ENCODE measurements at regions not wholly inside any gene's neighbourhood (a gene's known extent, or its start where the extent isn't known, plus 50 kb on each side); places are given as distances from the start of the nearest gene placed in this dataset.

- no peaks in the 10 kb centered on the region for H3K9me2 ChIP-seq
- H3K79me2 ChIP-seq (ENCODE audit: insufficient read depth): no peaks in the 10 kb centered on the region
- H3K4me3 ChIP-seq (ENCODE audit: low read depth in 2 of 2, low read length in 1 of 2): no peak overlapping the region
- POLR2A ChIA-PET: no interaction called here
- no peaks in the 10 kb centered on the region for H4K20me1 ChIP-seq (ENCODE audit: insufficient read depth)
- WGBS (ENCODE audit: low lambda C conversion rate): 22% methylated on average over 3 of the region's 3 CpGs
- H3K9me3 ChIP-seq: no peaks in the 10 kb centered on the region
- no peak overlapping the region for H3K27ac ChIP-seq (ENCODE audit: low read depth in 2 of 2, low read length in 1 of 2)
- CTCF ChIA-PET: no interaction called here
- no peak overlapping the region for H3K9ac ChIP-seq
- TF ChIP-seq FOXJ3 (CRISPR knock-in tag; IDR thresholded peaks at IDR 0.05) (no peak), NRF1 (IDR thresholded peaks at IDR 0.05; ENCODE audit: low read depth, low read length) (no peak), FOXM1 (IDR thresholded peaks at IDR 0.05; ENCODE audit: low read depth) (no peak), TAF1 (IDR thresholded peaks at IDR 0.05; ENCODE audit: borderline replicate concordance, low read depth, low read length) (no peak), MEF2A (IDR thresholded peaks at IDR 0.05; ENCODE audit: borderline replicate concordance, low read depth) (no peak), JUND (IDR thresholded peaks at IDR 0.05) (no peak), RXRA (IDR thresholded peaks at IDR 0.05; ENCODE audit: borderline replicate concordance, low read depth) (no peak), RFX5 (IDR thresholded peaks at IDR 0.05; ENCODE audit: low read length) (no peak), NFIC (IDR thresholded peaks at IDR 0.05; ENCODE audit: borderline replicate concordance) (no peak), RAD21 (IDR thresholded peaks at IDR 0.05; ENCODE audit: low read length) (no peak), CHD2 (IDR thresholded peaks at IDR 0.05; ENCODE audit: low read length, partially characterized antibody) (no peak), GATA2 (CRISPR knock-in tag; IDR thresholded peaks at IDR 0.05) (no peak), IRF3 (IDR thresholded peaks at IDR 0.05; ENCODE audit: low read depth, low read length) (no peak), POLR2AphosphoS5 (IDR thresholded peaks at IDR 0.05; ENCODE audit: low read depth, low read length) (no peak), SMC3 (IDR thresholded peaks at IDR 0.05; ENCODE audit: low read depth, low read length) (no peak), GABPA (IDR thresholded peaks at IDR 0.05; ENCODE audit: low read depth) (no peak), PBX3 (IDR thresholded peaks at IDR 0.05) (no peak)
- TF ChIP-seq, protein P1, sequence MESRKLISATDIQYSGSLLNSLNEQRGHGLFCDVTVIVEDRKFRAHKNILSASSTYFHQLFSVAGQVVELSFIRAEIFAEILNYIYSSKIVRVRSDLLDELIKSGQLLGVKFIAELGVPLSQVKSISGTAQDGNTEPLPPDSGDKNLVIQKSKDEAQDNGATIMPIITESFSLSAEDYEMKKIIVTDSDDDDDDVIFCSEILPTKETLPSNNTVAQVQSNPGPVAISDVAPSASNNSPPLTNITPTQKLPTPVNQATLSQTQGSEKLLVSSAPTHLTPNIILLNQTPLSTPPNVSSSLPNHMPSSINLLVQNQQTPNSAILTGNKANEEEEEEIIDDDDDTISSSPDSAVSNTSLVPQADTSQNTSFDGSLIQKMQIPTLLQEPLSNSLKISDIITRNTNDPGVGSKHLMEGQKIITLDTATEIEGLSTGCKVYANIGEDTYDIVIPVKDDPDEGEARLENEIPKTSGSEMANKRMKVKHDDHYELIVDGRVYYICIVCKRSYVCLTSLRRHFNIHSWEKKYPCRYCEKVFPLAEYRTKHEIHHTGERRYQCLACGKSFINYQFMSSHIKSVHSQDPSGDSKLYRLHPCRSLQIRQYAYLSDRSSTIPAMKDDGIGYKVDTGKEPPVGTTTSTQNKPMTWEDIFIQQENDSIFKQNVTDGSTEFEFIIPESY (IDR thresholded peaks at IDR 0.05; ENCODE audit: borderline replicate concordance, low read depth): no peak
- no peaks in the 10 kb centered on the region for H3K36me3 ChIP-seq (replicated peaks in 1 of 2; ENCODE audit: control insufficient read depth in 1 of 2, insufficient read depth in 2 of 2, low read length in 1 of 2)
- H3K4me1 ChIP-seq (ENCODE audit: control insufficient read depth in 1 of 2, insufficient read depth in 2 of 2, low read depth in 1 of 2, low read length in 1 of 2): no peaks in the 10 kb centered on the region
- H2AFZ ChIP-seq (ENCODE audit: low read depth): no peak overlapping the region
- no peak overlapping the region for H3K4me2 ChIP-seq
- no peak for DNase-seq
- no peaks in the 10 kb centered on the region; the same call in 1 of the 2 replicates for H3K27me3 ChIP-seq (ENCODE audit: insufficient read depth)
- H3F3A ChIP-seq (replicated peaks; ENCODE audit: insufficient read depth): no peaks in the 10 kb centered on the region
Observed at GRCh38 chr14:65888677-65889076, 476.1 kb downstream of the FUT8 start.

Data from SK-N-SH (cell line).